H1 (cell line): ENCODE measurements at regions not wholly inside any gene's neighbourhood (a gene's known extent, or its start where the extent isn't known, plus 50 kb on each side); places are given as distances from the start of the nearest gene placed in this dataset.

Experiments used
- CTCF ChIA-PET: fragments of 300-600 bp; sonication (Branson Sonifier 250); formaldehyde crosslinking; loops from one replicate; lab custom pipeline; 2021; ENCODE audit not compliant: partially characterized antibody; lab: Charles Lee
- POLR2A ChIA-PET: fragments of 300-600 bp; sonication (Branson Sonifier 250); formaldehyde crosslinking; loops from one replicate; lab custom pipeline; 2021; ENCODE audit warnings: inconsistent platforms; ENCODE audit not compliant: partially characterized antibody; lab: Charles Lee
- DNase-seq, 2 experiments: peaks; one replicate each; pipeline versions ENCODE4 v3.0.0 to v3.0.0-alpha.2; 2010 to 2022; ENCODE audit warnings: low spot score in 2 of 2, low read depth in 1 of 2, mixed read lengths in 1 of 2
- FAIRE-seq: peaks from 2 replicates; lab custom pipeline; 2011; peaks lifted over from hg19 to GRCh38; lab: Jason Lieb, UNC
- H2AFZ ChIP-seq: 2 replicates; pipeline ENCODE4 v1.8.1; 2012; ENCODE audit warnings: low read length, inconsistent platforms
- H2AK5ac ChIP-seq: 2 replicates; pipeline ENCODE4 v1.6.1; 2013; ENCODE audit warnings: low read depth, low read length
- H2BK120ac ChIP-seq: replicated peaks from 2 replicates; pipeline ENCODE3; 2013; ENCODE audit warnings: low read depth, low read length, inconsistent platforms
- H2BK12ac ChIP-seq: 2 replicates; pipeline ENCODE4 v1.6.1; 2013; ENCODE audit warnings: low read depth, low read length
- H2BK15ac ChIP-seq: 2 replicates; pipeline ENCODE4 v1.6.1; 2013; ENCODE audit warnings: low read length
- H2BK20ac ChIP-seq: 2 replicates; pipeline ENCODE4 v1.6.1; 2013; ENCODE audit warnings: low read length
- H2BK5ac ChIP-seq: 2 replicates; pipeline ENCODE4 v1.6.1; 2013; ENCODE audit warnings: low read depth, low read length
- H3K14ac ChIP-seq: 2 replicates; pipeline ENCODE4 v1.6.1; 2013; ENCODE audit warnings: inconsistent platforms; ENCODE audit not compliant: insufficient read length
- H3K18ac ChIP-seq: 2 replicates; pipeline ENCODE4 v1.6.1; 2013; ENCODE audit warnings: low read length; ENCODE audit errors: extremely low read depth
- H3K23ac ChIP-seq: 2 replicates; pipeline ENCODE4 v1.6.1; 2013; ENCODE audit warnings: inconsistent platforms; ENCODE audit not compliant: insufficient read length
- H3K23me2 ChIP-seq: 2 replicates; pipeline ENCODE4 v1.6.1; 2013; ENCODE audit warnings: low read depth, low read length
- H3K27ac ChIP-seq: 2 replicates; pipeline ENCODE4 v1.6.1; 2011; ENCODE audit warnings: low read depth, low read length, inconsistent platforms
- H3K27me3 ChIP-seq, 4 experiments: replicated peaks in 1 of 4; 1 replicate in 1 of 4; 2 replicates in 3 of 4; pipeline versions ENCODE4 v1.6.1 to v1.8.1; 2011 to 2013; ENCODE audit warnings: low read length in 3 of 4, mild to moderate bottlenecking in 3 of 4, inconsistent platforms in 2 of 4, mixed read lengths in 2 of 4, moderate library complexity in 1 of 4; ENCODE audit not compliant: control insufficient read depth in 3 of 4, insufficient read depth in 3 of 4; ENCODE audit errors: extremely low read depth in 1 of 4
- H3K36me3 ChIP-seq, 4 experiments: 2 replicates each; pipeline versions ENCODE4 v1.6.1 to v1.8.1; 2011 to 2013; ENCODE audit warnings: mild to moderate bottlenecking in 4 of 4, low read length in 3 of 4, moderate library complexity in 2 of 4, control low read depth in 1 of 4, inconsistent platforms in 1 of 4; ENCODE audit not compliant: insufficient read depth in 4 of 4, control insufficient read depth in 2 of 4
- H3K4ac ChIP-seq: replicated peaks from 2 replicates; pipeline ENCODE3; 2013; ENCODE audit warnings: low read length, low read depth, mixed read lengths, inconsistent platforms; ENCODE audit not compliant: insufficient read length
- H3K4me1 ChIP-seq, 4 experiments: replicated peaks in 1 of 4; 1 replicate in 1 of 4; 2 replicates in 3 of 4; pipeline versions ENCODE4 v1.6.1 to v1.8.1; 2011 to 2013; ENCODE audit warnings: low read length in 3 of 4, inconsistent platforms in 2 of 4, mixed read lengths in 1 of 4; ENCODE audit not compliant: insufficient read depth in 4 of 4, control insufficient read depth in 3 of 4
- H3K4me2 ChIP-seq, 2 experiments: 2 replicates each; pipeline versions ENCODE4 v1.6.1 to v1.8.1; 2011 to 2013; ENCODE audit warnings: low read depth in 2 of 2, low read length in 2 of 2, control low read depth in 1 of 2, inconsistent platforms in 1 of 2, mild to moderate bottlenecking in 1 of 2; ENCODE audit not compliant: insufficient read depth in 1 of 2
- H3K4me3 ChIP-seq, 4 experiments: fragments of 200-600, 300-600 bp in 1 of 4; sonication (generic), shearing (Covaris generic), sonication (Bioruptor Twin) in 1 of 4; 2 replicates each; pipeline versions ENCODE4 v1.5.1 to v1.8.1; 2011 to 2016; ENCODE audit warnings: low read length in 4 of 4, low read depth in 3 of 4, control low read depth in 2 of 4, inconsistent platforms in 2 of 4, mild to moderate bottlenecking in 2 of 4, mixed read lengths in 1 of 4, moderate library complexity in 1 of 4; ENCODE audit not compliant: insufficient read depth in 2 of 4; ENCODE audit errors: extremely low read depth in 1 of 4
- H3K56ac ChIP-seq: replicated peaks from 2 replicates; pipeline ENCODE3; 2013; ENCODE audit warnings: low read depth, mild to moderate bottlenecking, mixed read lengths, low read length, inconsistent platforms; ENCODE audit not compliant: insufficient read length
- H3K79me1 ChIP-seq: 2 replicates; pipeline ENCODE4 v1.6.1; 2013; ENCODE audit warnings: low read depth, low read length, control low read depth
- H3K79me2 ChIP-seq, 2 experiments: 2 replicates each; pipeline versions ENCODE4 v1.6.1 to v1.8.1; 2012 to 2013; ENCODE audit warnings: low read length in 2 of 2, mild to moderate bottlenecking in 2 of 2, inconsistent platforms in 1 of 2; ENCODE audit not compliant: insufficient read depth in 2 of 2, control insufficient read depth in 1 of 2
- H3K9ac ChIP-seq, 4 experiments: replicated peaks in 1 of 4; 1 replicate in 1 of 4; 2 replicates in 3 of 4; pipeline versions ENCODE4 v1.6.1 to v1.8.1; 2011 to 2013; ENCODE audit warnings: low read depth in 3 of 4, low read length in 3 of 4, control low read depth in 2 of 4, mild to moderate bottlenecking in 2 of 4, moderate library complexity in 2 of 4, inconsistent platforms in 1 of 4; ENCODE audit errors: extremely low read depth in 1 of 4
- H3K9me3 ChIP-seq, 2 experiments: 2 replicates each; pipeline versions ENCODE4 v1.6.1 to v1.8.1; 2012 to 2013; ENCODE audit warnings: mild to moderate bottlenecking in 2 of 2, moderate library complexity in 2 of 2, control low read depth in 1 of 2, inconsistent platforms in 1 of 2, low read depth in 1 of 2, low read length in 1 of 2, mixed read lengths in 1 of 2; ENCODE audit not compliant: insufficient read depth in 2 of 2
- H4K20me1 ChIP-seq, 2 experiments: replicated peaks in 1 of 2; 2 replicates each; pipeline versions ENCODE3 to v1.8.1; 2011 to 2013; ENCODE audit warnings: inconsistent platforms in 2 of 2, low read length in 2 of 2, mild to moderate bottlenecking in 1 of 2; ENCODE audit not compliant: insufficient read depth in 2 of 2, control insufficient read depth in 1 of 2
- H4K5ac ChIP-seq: 2 replicates; pipeline ENCODE4 v1.6.1; 2013; ENCODE audit warnings: low read length, low read depth, mixed read lengths, inconsistent platforms; ENCODE audit not compliant: insufficient read length
- H4K8ac ChIP-seq: 2 replicates; pipeline ENCODE4 v1.8.0; 2013; ENCODE audit warnings: mild to moderate bottlenecking, moderate library complexity, low read length, inconsistent platforms; ENCODE audit not compliant: insufficient read depth; ENCODE audit errors: extremely low read depth
- H4K91ac ChIP-seq: replicated peaks from 2 replicates; pipeline ENCODE3; 2013; ENCODE audit warnings: low read length, mixed read lengths, inconsistent platforms; ENCODE audit not compliant: insufficient read length
- ATF3 ChIP-seq: IDR thresholded peaks from 2 replicates; pipeline ENCODE4 v1.6.1; 2011; ENCODE audit warnings: low read depth, mild to moderate bottlenecking, low read length; ENCODE audit not compliant: insufficient read depth
- BRCA1 ChIP-seq: IDR thresholded peaks from 2 replicates; pipeline ENCODE4 v1.6.1; 2012; ENCODE audit warnings: low read depth, low read length, improper control_type of control experiment
- CTBP2 ChIP-seq: IDR thresholded peaks from 2 replicates; pipeline ENCODE4 v1.7.0; 2011; ENCODE audit warnings: borderline replicate concordance, mild to moderate bottlenecking, moderate library complexity, mixed read lengths, low read length; ENCODE audit not compliant: insufficient read depth, insufficient read length
- EGR1 ChIP-seq: IDR thresholded peaks from 2 replicates; pipeline ENCODE4 v1.6.1; 2011; ENCODE audit warnings: low read depth, low read length, borderline replicate concordance
- FOSL1 ChIP-seq: IDR thresholded peaks from 2 replicates; pipeline ENCODE4 v1.6.1; 2011; ENCODE audit warnings: mild to moderate bottlenecking, low read depth, low read length, moderate library complexity; ENCODE audit not compliant: insufficient read depth
- HDAC2 ChIP-seq, 2 experiments: fragments of 300-600 bp in 1 of 2; sonication (generic) in 1 of 2; IDR thresholded peaks; 2 replicates each; pipeline ENCODE4 v1.6.1; 2011 to 2012; ENCODE audit warnings: low read depth in 2 of 2, low read length in 2 of 2, mild to moderate bottlenecking in 2 of 2, moderate library complexity in 2 of 2, borderline replicate concordance in 1 of 2, inconsistent platforms in 1 of 2
- MAFK ChIP-seq: IDR thresholded peaks from 2 replicates; pipeline ENCODE4 v1.6.1; 2012; ENCODE audit warnings: low read depth, mild to moderate bottlenecking, improper control_type of control experiment, low read length
- SP1 ChIP-seq: IDR thresholded peaks from 2 replicates; pipeline ENCODE4 v1.6.1; 2011; ENCODE audit warnings: low read depth, low read length
- SUZ12 ChIP-seq: fragments of 200-600 bp; sonication (generic); IDR thresholded peaks from 2 replicates; pipeline ENCODE4 v1.6.1; 2012; ENCODE audit warnings: mild to moderate bottlenecking, inconsistent platforms, low read length, moderate library complexity, mixed read lengths
- ZNF274 ChIP-seq: IDR thresholded peaks from 2 replicates; pipeline ENCODE4 v1.7.0; 2012; ENCODE audit warnings: low read length, borderline replicate concordance; ENCODE audit errors: extremely low read depth
- WGBS, 2 experiments: shearing (Covaris generic) in 1 of 2; methylation state at CpG; one replicate each; pipeline versions ENCODE4 v1.1.6 to v1.1.7; 2013 to 2015; ENCODE audit warnings: low lambda C conversion rate in 2 of 2, mixed read lengths in 2 of 2, inconsistent platforms in 1 of 2, low coverage in 1 of 2, missing lambda C conversion rate in 1 of 2; ENCODE audit not compliant: insufficient replicate concordance in 2 of 2, insufficient coverage in 1 of 2, insufficient read length in 1 of 2; ENCODE audit errors: extremely low coverage in 1 of 2, missing lambda C conversion rate in 1 of 2; 5-methylcytosine and 5-hydroxymethylcytosine counted together

GRCh38 chr2:147631294-147631693 lies 213.5 kb upstream of the ACVR2A start:
- no peak for FAIRE-seq
- no peak overlapping the region for H3K14ac ChIP-seq
- H3K23ac ChIP-seq = no peak overlapping the region
- no peak overlapping the region for H3K27ac ChIP-seq
- H3K79me1 ChIP-seq = no peaks in the 10 kb centered on the region
- H2BK120ac ChIP-seq = no peak overlapping the region
- H4K20me1 ChIP-seq = no peaks in the 10 kb centered on the region
- 92% methylated on average over 1 of the region's 1 CpG; no CpG with 5 or more reads in 1 of the 2 experiments for WGBS, 2 experiments
- no peak for TF ChIP-seq CTBP2
- TF ChIP-seq MAFK = no peak
- TF ChIP-seq BRCA1 = no peak
- TF ChIP-seq SP1 = no peak
- TF ChIP-seq HDAC2 (IDR thresholded peaks at IDR 0.05; ENCODE audit: borderline replicate concordance in 1 of 2, low read depth in 2 of 2, low read length in 2 of 2) = no peak
- TF ChIP-seq ATF3 = no peak
- TF ChIP-seq ZNF274 = no peak
- no peak for TF ChIP-seq SUZ12
- no peak for TF ChIP-seq FOSL1
- no peak for TF ChIP-seq EGR1
- H3K18ac ChIP-seq = no peak overlapping the region
- CTCF ChIA-PET = no interaction called here
- DNase-seq = no peak
- no peak overlapping the region for H3K4me2 ChIP-seq
- no peaks in the 10 kb centered on the region for H3K23me2 ChIP-seq
- no peak overlapping the region for H4K5ac ChIP-seq
- no peak overlapping the region for H4K91ac ChIP-seq
- no peaks in the 10 kb centered on the region for H3K79me2 ChIP-seq
- H3K36me3 ChIP-seq = no peaks in the 10 kb centered on the region
- no peak overlapping the region for H2AFZ ChIP-seq
- H2BK12ac ChIP-seq = no peak overlapping the region
- H4K8ac ChIP-seq = no peak overlapping the region
- no peak overlapping the region for H3K4ac ChIP-seq
- H2BK20ac ChIP-seq = no peak overlapping the region
- H2BK5ac ChIP-seq = no peak overlapping the region
- no peak overlapping the region for H3K9ac ChIP-seq
- POLR2A ChIA-PET = no interaction called here
- no peak overlapping the region for H3K56ac ChIP-seq
- H3K4me1 ChIP-seq = no peaks in the 10 kb centered on the region
- no peak overlapping the region for H2AK5ac ChIP-seq
- no peaks in the 10 kb centered on the region for H3K27me3 ChIP-seq
- no peaks in the 10 kb centered on the region for H3K9me3 ChIP-seq
- no peak overlapping the region for H3K4me3 ChIP-seq
- H2BK15ac ChIP-seq = no peak overlapping the region
